GM21381 (cell line): ENCODE measurements at regions not wholly inside any gene's neighbourhood (a gene's known extent, or its start where the extent isn't known, plus 50 kb on each side); places are given as distances from the start of the nearest gene placed in this dataset.

Experiments
- ATAC-seq: cut with Tn5 transposase; IDR thresholded peaks from one replicate; pipeline ENCODE4 v1.9.1; 2021; ENCODE audit warnings: mild to moderate bottlenecking, moderate library complexity; ENCODE audit not compliant: unreplicated experiment

GRCh38 chr1:55334797-55335196 lies 119.6 kb upstream of the USP24 start:
- no peak for ATAC-seq

GRCh38 chr1:55334160-55334559 lies 119.0 kb upstream of the USP24 start:
- no peak for ATAC-seq

- no peak for ATAC-seq
Observed at GRCh38 chr1:55333461-55333860, 118.3 kb upstream of the USP24 start.

GRCh38 chr1:55331351-55331750 lies 116.2 kb upstream of the USP24 start:
- no peak for ATAC-seq

- ATAC-seq, result no peak
Observed at GRCh38 chr1:55329808-55330432, 114.8 kb upstream of the USP24 start.

- no peak for ATAC-seq
Observed at GRCh38 chr1:55329091-55329490, 113.9 kb upstream of the USP24 start.

- no peak for ATAC-seq
Observed at GRCh38 chr1:55326496-55327243, 111.5 kb upstream of the USP24 start.

GRCh38 chr1:55323760-55324159 lies 108.6 kb upstream of the USP24 start:
- ATAC-seq, result no peak

- ATAC-seq, result no peak
Observed at GRCh38 chr1:55322842-55323241, 107.7 kb upstream of the USP24 start.

GRCh38 chr1:55321942-55322341 lies 106.8 kb upstream of the USP24 start:
- ATAC-seq, result no peak

GRCh38 chr1:55320891-55321290 lies 105.7 kb upstream of the USP24 start:
- ATAC-seq, result no peak

GRCh38 chr1:55318116-55318817 lies 103.1 kb upstream of the USP24 start:
- ATAC-seq, result no peak

- ATAC-seq, result no peak
Observed at GRCh38 chr1:55317673-55318072, 102.5 kb upstream of the USP24 start.

GRCh38 chr1:55316947-55317662 lies 101.9 kb upstream of the USP24 start:
- ATAC-seq, result no peak

GRCh38 chr1:55316502-55316901 lies 101.3 kb upstream of the USP24 start:
- no peak for ATAC-seq

- no peak for ATAC-seq
Observed at GRCh38 chr1:55315552-55315951, 100.4 kb upstream of the USP24 start.

GRCh38 chr1:55314740-55315139 lies 99.6 kb upstream of the USP24 start:
- no peak for ATAC-seq

- no peak for ATAC-seq
Observed at GRCh38 chr1:55313903-55314302, 98.7 kb upstream of the USP24 start.

- ATAC-seq, result no peak
Observed at GRCh38 chr1:55311979-55312378, 96.8 kb upstream of the USP24 start.

GRCh38 chr1:55311057-55311641 lies 96.0 kb upstream of the USP24 start:
- ATAC-seq, result no peak

- ATAC-seq, result no peak
Observed at GRCh38 chr1:55310505-55310971, 95.4 kb upstream of the USP24 start.
